ENCODE measurements at regions not wholly inside any gene's neighbourhood (a gene's known extent, or its start where the extent isn't known, plus 50 kb on each side); places are given as distances from the start of the nearest gene placed in this dataset.

GRCh38 chr6:88378639-88379038, 212.5 kb upstream of the CNR1 start:
- Mint-ChIP-seq H3K27ac (no peak overlapping the region), H3K36me3 (no peaks in the 10 kb centered on the region), H3K9me3 (no peaks in the 10 kb centered on the region)
- ATAC-seq (no peak), DNase-seq (ENCODE audit: low spot score in 2 of 2) (no peak)

GRCh38 chr6:88377976-88378568, 211.9 kb upstream of the CNR1 start:
- no peak for ATAC-seq
- no peaks in the 10 kb centered on the region for H3K36me3 Mint-ChIP-seq
- H3K27ac Mint-ChIP-seq = no peak overlapping the region
- H3K9me3 Mint-ChIP-seq = no peaks in the 10 kb centered on the region
- DNase-seq (ENCODE audit: low spot score in 2 of 2) = no peak

GRCh38 chr6:88376768-88377387, 210.7 kb upstream of the CNR1 start:
- no peak for ATAC-seq
- Mint-ChIP-seq H3K27ac (no peak overlapping the region), H3K36me3 (no peaks in the 10 kb centered on the region), H3K9me3 (no peaks in the 10 kb centered on the region)
- no peak for DNase-seq (ENCODE audit: low spot score in 2 of 2)

GRCh38 chr6:88376197-88376596, 210.1 kb upstream of the CNR1 start:
- ATAC-seq = no peak
- no peaks in the 10 kb centered on the region for H3K36me3 Mint-ChIP-seq
- no peak for DNase-seq (ENCODE audit: low spot score in 2 of 2)
- no peak overlapping the region for H3K27ac Mint-ChIP-seq
- H3K9me3 Mint-ChIP-seq = no peaks in the 10 kb centered on the region

- Mint-ChIP-seq H3K9me3 (no peaks in the 10 kb centered on the region), H3K27ac (no peak overlapping the region), H3K36me3 (no peaks in the 10 kb centered on the region)
- no peak for DNase-seq (ENCODE audit: low spot score in 2 of 2)
- ATAC-seq = no peak
Measured at GRCh38 chr6:88374553-88374952, 208.4 kb upstream of the CNR1 start.

DNA sequence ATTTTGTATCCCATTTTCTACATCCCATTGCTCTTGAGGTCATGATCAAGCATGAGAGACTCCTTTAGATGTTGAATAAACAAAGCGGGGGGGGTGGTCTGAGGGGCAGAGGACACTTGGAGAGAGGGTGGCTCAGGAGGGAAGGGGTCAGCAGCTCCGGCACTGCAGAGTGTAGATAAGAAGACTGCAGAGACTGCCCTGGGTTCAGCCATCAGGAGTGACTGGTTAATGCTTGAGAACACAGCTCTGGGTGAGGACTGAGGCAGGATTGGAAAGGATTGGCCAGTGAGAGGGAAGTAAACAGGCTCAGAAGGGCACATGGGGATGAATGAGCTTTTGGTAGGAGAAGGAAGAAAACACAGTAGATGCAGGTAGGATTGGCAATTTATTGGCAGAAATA, 205.3 kb upstream of the CNR1 start:
- ATAC-seq (no peak), DNase-seq (ENCODE audit: low spot score in 2 of 2) (no peak)
- no peaks in the 10 kb centered on the region for H3K36me3 Mint-ChIP-seq
- H3K27ac Mint-ChIP-seq = no peak overlapping the region
- H3K9me3 Mint-ChIP-seq = peaks cover 0 to 3% of the 10 kb centered on the region in 2 donors

DNA sequence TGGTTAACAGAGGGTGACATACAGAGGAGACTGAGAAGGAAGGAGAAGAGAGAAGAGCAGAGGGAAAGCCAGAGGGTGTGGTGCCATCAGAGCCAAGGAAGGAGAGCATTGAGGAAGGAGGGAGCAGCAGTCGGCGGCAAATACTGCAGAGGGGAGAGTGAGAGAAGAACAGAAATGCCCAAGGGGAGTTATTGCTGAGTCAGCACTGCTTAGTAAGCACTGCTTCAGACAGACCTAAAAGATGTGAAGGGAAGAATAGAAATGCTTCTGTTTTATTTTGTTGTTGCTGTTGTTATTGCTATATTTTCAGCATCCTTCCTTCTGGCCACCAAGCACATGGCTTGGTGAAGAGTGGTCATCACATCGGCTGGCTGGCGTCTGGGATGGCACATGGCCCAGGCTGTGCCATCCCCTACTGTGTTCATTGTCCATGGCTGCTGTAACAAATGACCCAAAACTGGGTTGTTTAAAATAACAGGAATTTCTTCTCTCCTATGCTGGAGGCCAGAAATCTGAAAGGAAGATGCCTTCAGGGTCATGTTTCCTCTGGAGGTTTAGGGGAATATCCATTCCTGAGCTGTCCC, 204.1 kb upstream of the CNR1 start:
- Mint-ChIP-seq H3K27ac (no peak overlapping the region), H3K9me3 (peaks cover 0 to 3% of the 10 kb centered on the region in 2 donors), H3K36me3 (no peaks in the 10 kb centered on the region)
- DNase-seq (ENCODE audit: low spot score in 2 of 2) (no peak), ATAC-seq (no peak)

DNA sequence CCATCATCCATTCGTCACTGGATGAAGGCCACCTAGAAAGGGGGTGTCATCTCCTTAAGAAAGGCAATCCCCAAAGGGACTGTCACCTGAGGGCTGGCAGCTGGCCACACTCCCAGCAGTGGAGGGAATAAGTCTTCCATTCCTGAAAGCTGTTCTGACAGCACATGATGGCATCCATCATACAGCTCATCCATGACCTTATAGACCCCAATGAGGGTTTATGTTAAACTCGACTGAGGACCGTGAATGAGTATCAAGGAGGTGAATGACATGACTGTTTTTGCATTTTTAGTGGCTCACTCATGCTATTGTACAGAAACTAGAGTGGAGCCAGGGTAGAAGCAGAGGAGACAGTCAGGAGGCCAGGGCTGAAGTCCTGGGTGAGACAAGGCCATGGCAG, 203.1 kb upstream of the CNR1 start:
- Mint-ChIP-seq H3K27ac (no peak overlapping the region), H3K36me3 (no peaks in the 10 kb centered on the region), H3K9me3 (peaks cover 0 to 3% of the 10 kb centered on the region in 2 donors)
- no peak for ATAC-seq
- no peak for DNase-seq (ENCODE audit: low spot score in 2 of 2)

DNA sequence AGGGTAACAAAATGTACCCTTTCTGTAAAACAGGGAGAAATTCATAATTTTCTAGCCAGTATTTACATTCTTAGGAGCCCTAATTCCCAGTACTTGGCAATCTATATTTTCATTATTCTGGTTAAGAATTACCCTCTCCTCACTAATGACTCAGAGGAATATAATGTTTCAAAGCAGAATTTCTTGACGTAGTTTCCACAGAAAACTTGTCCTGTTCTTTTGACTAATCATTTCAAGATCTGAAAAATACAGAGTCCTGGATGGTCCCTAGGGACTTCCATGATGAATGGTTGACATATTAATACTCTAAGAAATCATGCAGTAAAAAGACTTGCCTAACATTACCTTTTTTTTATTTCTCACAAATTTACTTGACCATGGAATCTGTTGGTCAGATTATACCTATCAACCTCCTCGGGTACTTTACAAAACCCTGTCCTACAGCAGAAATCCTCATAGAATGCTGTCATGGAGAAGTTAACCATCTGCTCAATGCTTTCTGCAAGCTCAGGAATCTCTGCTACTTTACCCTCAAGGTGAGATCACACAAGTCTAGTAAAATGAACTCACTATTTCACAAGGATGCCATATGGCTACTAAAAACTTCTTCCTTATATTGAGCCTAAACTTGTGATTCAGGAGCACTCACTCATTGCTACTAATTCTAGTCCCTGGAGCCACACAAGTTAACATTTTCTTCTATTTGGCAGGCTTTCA, 202.1 kb upstream of the CNR1 start:
- H3K36me3 Mint-ChIP-seq = no peaks in the 10 kb centered on the region
- H3K27ac Mint-ChIP-seq = no peak overlapping the region
- ATAC-seq (no peak), DNase-seq (ENCODE audit: low spot score in 2 of 2) (no peak)
- H3K9me3 Mint-ChIP-seq = peaks cover 0 to 3% of the 10 kb centered on the region in 2 donors

GRCh38 chr6:88367248-88367647, 201.1 kb upstream of the CNR1 start:
- H3K9me3 Mint-ChIP-seq = peaks cover 0 to 3% of the 10 kb centered on the region in 2 donors
- DNase-seq (ENCODE audit: low spot score in 2 of 2) (no peak), ATAC-seq (no peak)
- no peak overlapping the region for H3K27ac Mint-ChIP-seq
- H3K36me3 Mint-ChIP-seq = no peaks in the 10 kb centered on the region

DNA sequence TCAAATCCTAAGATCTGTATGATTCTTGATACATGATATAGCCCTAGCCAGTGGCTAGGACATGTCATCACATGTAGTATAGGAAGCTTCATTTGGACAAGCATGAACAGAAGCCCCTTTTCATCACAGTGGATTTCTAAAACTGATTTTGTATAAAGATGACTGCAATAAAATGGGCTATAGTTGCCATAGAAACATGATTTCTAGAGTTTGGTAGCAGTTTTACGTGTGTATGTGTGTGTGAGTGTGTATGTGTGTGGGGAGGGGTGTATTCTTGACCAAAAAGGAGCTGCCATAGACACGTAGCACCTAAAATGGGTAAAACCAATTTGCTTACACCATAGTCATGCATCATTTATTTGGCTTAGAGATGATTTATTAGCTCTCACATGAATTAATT, 200.5 kb upstream of the CNR1 start:
- Mint-ChIP-seq H3K27ac (no peak overlapping the region), H3K36me3 (no peaks in the 10 kb centered on the region), H3K9me3 (peaks cover 0 to 3% of the 10 kb centered on the region in 2 donors)
- no peak for DNase-seq (ENCODE audit: low spot score in 2 of 2)
- no peak for ATAC-seq

GRCh38 chr6:88365656-88366055, 199.5 kb upstream of the CNR1 start:
- Mint-ChIP-seq H3K36me3 (no peaks in the 10 kb centered on the region), H3K9me3 (peaks cover 0 to 3% of the 10 kb centered on the region in 2 donors), H3K27ac (no peak overlapping the region)
- ATAC-seq = no peak
- DNase-seq (ENCODE audit: low spot score in 2 of 2) = no peak

GRCh38 chr6:88365230-88365629, 199.1 kb upstream of the CNR1 start:
- H3K27ac Mint-ChIP-seq = no peak overlapping the region
- no peaks in the 10 kb centered on the region for H3K36me3 Mint-ChIP-seq
- no peak for ATAC-seq
- no peak for DNase-seq (ENCODE audit: low spot score in 2 of 2)
- H3K9me3 Mint-ChIP-seq = peaks cover 0 to 3% of the 10 kb centered on the region in 2 donors

- H3K27ac Mint-ChIP-seq = no peak overlapping the region
- H3K36me3 Mint-ChIP-seq = no peaks in the 10 kb centered on the region
- DNase-seq (ENCODE audit: low spot score in 2 of 2) (no peak), ATAC-seq (no peak)
- H3K9me3 Mint-ChIP-seq = no peaks in the 10 kb centered on the region
Measured at GRCh38 chr6:88361754-88362153, 195.6 kb upstream of the CNR1 start.

DNA sequence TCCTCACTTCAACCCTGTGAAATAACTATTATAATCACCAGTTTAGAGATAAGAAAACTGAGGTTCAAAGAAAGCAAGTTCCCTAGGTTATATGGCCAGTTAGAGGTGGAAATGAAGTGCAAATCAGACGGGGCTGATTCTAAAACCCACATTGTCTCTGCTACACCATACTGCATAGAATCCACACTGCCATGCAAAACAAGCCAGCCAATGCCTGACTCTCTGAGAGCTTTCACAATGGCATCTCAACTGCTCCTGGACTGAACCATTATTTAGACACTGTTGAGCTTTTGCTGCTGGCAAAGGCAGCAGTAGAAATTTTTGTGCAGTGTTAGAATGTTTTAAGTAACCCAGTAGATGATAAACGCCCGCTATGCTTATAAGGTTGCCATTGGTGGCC, 195.2 kb upstream of the CNR1 start:
- no peak overlapping the region for H3K27ac Mint-ChIP-seq
- H3K36me3 Mint-ChIP-seq = no peaks in the 10 kb centered on the region
- ATAC-seq = no peak
- DNase-seq (ENCODE audit: low spot score in 2 of 2) = no peak
- no peaks in the 10 kb centered on the region for H3K9me3 Mint-ChIP-seq

DNA sequence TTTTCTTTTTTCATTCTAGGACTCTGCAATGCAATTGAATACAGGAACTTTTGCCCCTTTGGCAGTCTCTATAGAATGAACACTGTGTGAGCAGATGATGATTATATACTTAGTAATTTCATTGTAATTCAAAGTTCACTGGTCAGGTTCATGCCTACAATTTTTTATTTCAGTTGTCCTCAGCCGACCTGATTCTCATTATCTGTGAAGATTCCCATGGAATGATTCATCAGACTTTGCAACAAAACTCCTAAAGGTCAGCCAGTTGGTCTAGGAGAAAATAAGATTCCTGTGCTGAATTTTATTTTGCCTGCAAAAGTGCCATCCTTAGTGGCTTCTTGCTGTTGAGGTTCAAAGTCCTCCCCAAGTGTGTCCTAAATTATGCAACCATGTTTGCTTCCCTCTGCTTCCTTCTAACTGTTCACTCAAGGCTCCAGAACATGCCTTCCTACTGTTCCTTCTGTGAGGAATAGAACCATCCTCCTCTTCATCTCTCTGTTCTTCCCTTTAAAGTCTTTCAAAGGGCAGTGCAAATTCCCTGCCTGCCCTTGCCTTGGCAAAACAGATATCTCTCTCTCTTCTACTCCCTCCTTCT, 194.2 kb upstream of the CNR1 start:
- H3K9me3 Mint-ChIP-seq = no peaks in the 10 kb centered on the region
- DNase-seq (ENCODE audit: low spot score in 2 of 2) = no peak
- no peak for ATAC-seq
- H3K27ac Mint-ChIP-seq = no peak overlapping the region
- no peaks in the 10 kb centered on the region for H3K36me3 Mint-ChIP-seq

- no peak for ATAC-seq
Measured at GRCh38 chr6:88359530-88360202, 193.5 kb upstream of the CNR1 start.

More at GRCh38 chr6:88359530-88360202, 193.5 kb upstream of the CNR1 start:
- no peaks in the 10 kb centered on the region for H3K36me3 Mint-ChIP-seq
- no peak for DNase-seq (ENCODE audit: low spot score in 2 of 2)
- no peak overlapping the region for H3K27ac Mint-ChIP-seq
- H3K9me3 Mint-ChIP-seq = no peaks in the 10 kb centered on the region
